OCI-LY1 (cell line): ENCODE measurements at regions not wholly inside any gene's neighbourhood (a gene's known extent, or its start where the extent isn't known, plus 50 kb on each side); places are given as distances from the start of the nearest gene placed in this dataset.
A peak's percentile ranks its signal among the peaks of the same experiment; 100 is the strongest.

ENCODE experiments used
- H2AFZ ChIP-seq: fragments of 200-600 bp; sonication (generic), shearing (Covaris generic); 2 replicates; pipeline ENCODE4 v1.6.0; 2014; ENCODE audit warnings: antibody characterized with exemption, mild to moderate bottlenecking, low read length
- H3F3A ChIP-seq: fragments of 200-600 bp; sonication (generic), shearing (Covaris generic); 2 replicates; pipeline ENCODE4 v1.6.0; 2014; ENCODE audit warnings: mild to moderate bottlenecking, antibody characterized with exemption, low read length, moderate library complexity; ENCODE audit not compliant: insufficient read depth
- H3K27ac ChIP-seq: fragments of 200-600 bp; sonication (generic); 2 replicates; pipeline ENCODE4 v1.5.1; 2014; ENCODE audit warnings: low read length, mixed run types, mild to moderate bottlenecking, low read depth; ENCODE audit not compliant: poor library complexity, severe bottlenecking
- H3K27me3 ChIP-seq: fragments of 200-600 bp; sonication (generic); 2 replicates; pipeline ENCODE4 v1.6.0; 2014; ENCODE audit warnings: antibody characterized with exemption, mild to moderate bottlenecking, low read length, moderate library complexity; ENCODE audit not compliant: insufficient read depth
- H3K36me3 ChIP-seq: fragments of 200-600 bp; sonication (generic); 2 replicates; pipeline ENCODE4 v1.6.1; 2014; ENCODE audit warnings: mild to moderate bottlenecking, antibody characterized with exemption, low read length, moderate library complexity, mixed read lengths; ENCODE audit not compliant: insufficient read depth
- H3K4me1 ChIP-seq: fragments of 200-600 bp; sonication (generic); 2 replicates; pipeline ENCODE4 v1.5.1; 2014; ENCODE audit warnings: mild to moderate bottlenecking, low read length, moderate library complexity; ENCODE audit not compliant: insufficient read depth, severe bottlenecking
- H3K4me2 ChIP-seq: fragments of 200-600 bp; sonication (generic), shearing (Covaris generic); 2 replicates; pipeline ENCODE4 v1.6.1; 2014; ENCODE audit warnings: low read length
- H3K4me3 ChIP-seq: fragments of 200-600 bp; sonication (generic); 2 replicates; pipeline ENCODE4 v1.5.1; 2014; ENCODE audit warnings: low read length, low read depth, mild to moderate bottlenecking, mixed read lengths; ENCODE audit not compliant: poor library complexity, severe bottlenecking
- H3K79me2 ChIP-seq: fragments of 200-600 bp; shearing (Covaris generic); 2 replicates; pipeline ENCODE4 v1.6.1; 2016; ENCODE audit warnings: mixed run types, low read length, mixed read lengths; ENCODE audit not compliant: insufficient read depth
- H3K9ac ChIP-seq: fragments of 200-600 bp; sonication (generic), shearing (Covaris generic); 2 replicates; pipeline ENCODE4 v1.6.1; 2014; ENCODE audit warnings: mild to moderate bottlenecking, low read length, mixed read lengths
- H3K9me2 ChIP-seq: fragments of 200-600 bp; sonication (generic), shearing (Covaris generic); 2 replicates; pipeline ENCODE4 v1.6.1; 2014; ENCODE audit warnings: low read depth, mild to moderate bottlenecking, low read length, mixed read lengths
- H3K9me3 ChIP-seq: fragments of 200-600 bp; shearing (Covaris generic); 2 replicates; pipeline ENCODE4 v1.6.1; 2014; ENCODE audit warnings: low read length, mixed read lengths
- H4K20me1 ChIP-seq: fragments of 200-600 bp; sonication (generic), shearing (Covaris generic); 2 replicates; pipeline ENCODE4 v1.6.0; 2016; ENCODE audit warnings: mild to moderate bottlenecking, low read length; ENCODE audit not compliant: insufficient read depth
- EZH2 ChIP-seq: fragments of 200-600 bp; sonication (generic), shearing (Covaris generic); IDR thresholded peaks from 2 replicates; pipeline ENCODE4 v1.8.0; 2017; ENCODE audit warnings: borderline replicate concordance, mixed run types, mild to moderate bottlenecking, antibody characterized with exemption, low read length, moderate library complexity, mixed read lengths
- TF ChIP-seq, protein P1 (sequence below): fragments of 200-600 bp; sonication (generic), shearing (Covaris generic); IDR thresholded peaks from 2 replicates; pipeline ENCODE4 v1.5.1; 2017; ENCODE audit warnings: mild to moderate bottlenecking, antibody characterized with exemption, low read length, moderate library complexity, mixed read lengths

DNA sequence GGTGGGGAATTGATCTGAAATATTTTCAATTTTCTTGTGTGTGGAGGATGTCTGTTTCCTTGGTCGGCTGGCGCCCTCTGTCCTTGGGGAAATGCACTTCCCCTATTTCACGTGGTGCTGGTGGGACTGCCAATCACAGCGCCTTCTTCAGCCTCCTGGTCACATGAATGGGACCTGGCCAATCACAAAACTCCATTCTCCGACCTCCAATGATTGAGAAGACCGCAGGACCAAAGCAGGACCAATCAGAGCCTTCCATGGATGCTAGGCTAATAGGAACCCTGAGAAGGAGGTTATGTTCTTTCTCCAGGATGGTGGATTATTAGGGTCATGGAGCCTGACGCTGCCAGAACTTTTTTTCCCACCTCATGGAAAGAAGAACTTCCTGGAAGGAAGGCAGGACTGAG is 188.7 kb downstream of the TTC8 start:
- Histone ChIP-seq H2AFZ (no peak overlapping the region), H3K36me3 (no peaks in the 10 kb centered on the region), H3K4me1 (no peaks in the 10 kb centered on the region), H3K4me2 (no peak overlapping the region), H3K4me3 (no peak overlapping the region), H3K79me2 (no peaks in the 10 kb centered on the region), H3K27me3 (no peaks in the 10 kb centered on the region), H3K9me3 (0 out of 2 replicates have a peak, but pooled peaks cover 3% of the 10 kb centered on the region), H3K27ac (no peak overlapping the region), H3K9ac (no peak overlapping the region), H3K9me2 (no peaks in the 10 kb centered on the region), H3F3A (no peaks in the 10 kb centered on the region), H4K20me1 (no peaks in the 10 kb centered on the region)
- no peak for TF ChIP-seq EZH2
- TF ChIP-seq, protein P1, sequence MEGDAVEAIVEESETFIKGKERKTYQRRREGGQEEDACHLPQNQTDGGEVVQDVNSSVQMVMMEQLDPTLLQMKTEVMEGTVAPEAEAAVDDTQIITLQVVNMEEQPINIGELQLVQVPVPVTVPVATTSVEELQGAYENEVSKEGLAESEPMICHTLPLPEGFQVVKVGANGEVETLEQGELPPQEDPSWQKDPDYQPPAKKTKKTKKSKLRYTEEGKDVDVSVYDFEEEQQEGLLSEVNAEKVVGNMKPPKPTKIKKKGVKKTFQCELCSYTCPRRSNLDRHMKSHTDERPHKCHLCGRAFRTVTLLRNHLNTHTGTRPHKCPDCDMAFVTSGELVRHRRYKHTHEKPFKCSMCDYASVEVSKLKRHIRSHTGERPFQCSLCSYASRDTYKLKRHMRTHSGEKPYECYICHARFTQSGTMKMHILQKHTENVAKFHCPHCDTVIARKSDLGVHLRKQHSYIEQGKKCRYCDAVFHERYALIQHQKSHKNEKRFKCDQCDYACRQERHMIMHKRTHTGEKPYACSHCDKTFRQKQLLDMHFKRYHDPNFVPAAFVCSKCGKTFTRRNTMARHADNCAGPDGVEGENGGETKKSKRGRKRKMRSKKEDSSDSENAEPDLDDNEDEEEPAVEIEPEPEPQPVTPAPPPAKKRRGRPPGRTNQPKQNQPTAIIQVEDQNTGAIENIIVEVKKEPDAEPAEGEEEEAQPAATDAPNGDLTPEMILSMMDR = peak; percentile 40

DNA sequence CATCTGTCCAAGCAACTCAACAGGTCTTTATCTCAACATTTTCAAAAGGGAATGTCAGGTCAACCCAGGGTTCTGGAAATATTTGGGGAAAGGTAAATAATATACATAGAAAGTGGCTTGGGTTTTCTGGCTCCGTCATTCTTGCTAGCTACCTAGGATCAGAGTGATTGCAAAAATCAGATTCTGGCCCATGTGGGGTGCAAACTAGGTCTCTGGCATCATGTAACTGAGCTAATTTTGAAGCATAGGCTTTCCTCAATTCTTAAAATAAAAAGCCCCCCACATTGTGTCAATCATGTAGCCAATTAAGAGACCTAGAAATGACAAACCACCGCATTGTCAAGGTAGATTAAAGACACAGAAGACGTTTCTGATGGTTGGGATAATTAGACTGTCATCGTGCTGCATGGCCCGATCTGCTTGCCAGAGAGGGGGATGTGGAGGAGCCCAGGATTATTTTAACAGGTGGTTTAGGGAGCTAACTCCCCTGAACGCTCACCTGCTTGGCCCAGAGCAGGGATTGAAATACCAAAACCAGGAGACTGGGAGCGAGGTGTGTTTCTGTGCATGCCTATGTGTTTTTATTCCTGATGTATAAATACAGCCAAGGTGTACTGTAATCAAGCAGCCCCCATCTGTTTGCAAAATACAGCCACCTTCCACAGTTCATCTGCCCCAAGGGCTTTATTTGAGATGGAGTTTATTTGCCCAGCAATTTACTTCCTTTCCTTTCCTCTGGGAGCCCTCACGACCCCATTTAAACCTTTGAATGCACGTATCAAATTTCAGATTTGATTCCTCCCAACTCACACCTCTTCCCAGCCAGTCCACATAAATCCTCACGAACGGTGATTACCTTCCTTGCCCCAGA is 189.5 kb downstream of the TTC8 start:
- H3K36me3 ChIP-seq = no peaks in the 10 kb centered on the region
- H4K20me1 ChIP-seq = no peaks in the 10 kb centered on the region
- H3K27me3 ChIP-seq = no peaks in the 10 kb centered on the region
- H3K4me1 ChIP-seq = no peaks in the 10 kb centered on the region
- H3F3A ChIP-seq = no peaks in the 10 kb centered on the region
- no peak overlapping the region for H3K4me3 ChIP-seq
- no peak overlapping the region for H3K4me2 ChIP-seq
- H3K9me3 ChIP-seq = 0 out of 2 replicates have a peak, but pooled peaks cover 3% of the 10 kb centered on the region
- H3K9me2 ChIP-seq = no peaks in the 10 kb centered on the region
- no peak for TF ChIP-seq EZH2
- TF ChIP-seq, protein P1 = no peak
- no peaks in the 10 kb centered on the region for H3K79me2 ChIP-seq
- H2AFZ ChIP-seq = no peak overlapping the region
- H3K27ac ChIP-seq = no peak overlapping the region
- H3K9ac ChIP-seq = no peak overlapping the region

DNA sequence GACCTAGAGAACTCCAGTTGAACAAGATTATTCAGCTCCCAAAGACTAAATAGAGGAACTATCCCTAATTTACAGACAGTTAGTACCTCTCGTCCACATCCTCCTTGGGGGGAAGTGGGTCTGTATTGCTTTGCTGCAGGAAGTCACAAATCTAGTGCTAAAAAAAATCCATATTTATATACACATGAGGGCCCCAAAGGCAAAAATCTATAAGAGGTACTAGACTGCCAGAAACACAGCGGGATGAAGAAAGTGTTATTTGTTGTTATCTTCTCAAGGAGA is 190.1 kb downstream of the TTC8 start:
- no peak overlapping the region for H3K9ac ChIP-seq
- no peak overlapping the region for H3K27ac ChIP-seq
- H3K27me3 ChIP-seq = no peaks in the 10 kb centered on the region
- 0 out of 2 replicates have a peak, but pooled peaks cover 3% of the 10 kb centered on the region for H3K9me3 ChIP-seq
- TF ChIP-seq, protein P1 = no peak
- no peak for TF ChIP-seq EZH2
- H3K36me3 ChIP-seq = no peaks in the 10 kb centered on the region
- H3K4me2 ChIP-seq = no peak overlapping the region
- no peak overlapping the region for H3K4me3 ChIP-seq
- H2AFZ ChIP-seq = no peak overlapping the region
- no peaks in the 10 kb centered on the region for H3F3A ChIP-seq
- H4K20me1 ChIP-seq = no peaks in the 10 kb centered on the region
- H3K9me2 ChIP-seq = no peaks in the 10 kb centered on the region
- H3K79me2 ChIP-seq = no peaks in the 10 kb centered on the region
- H3K4me1 ChIP-seq = no peaks in the 10 kb centered on the region
